HepG2 (cell line): ENCODE measurements at regions not wholly inside any gene's neighbourhood (a gene's known extent, or its start where the extent isn't known, plus 50 kb on each side); places are given as distances from the start of the nearest gene placed in this dataset.

Experiments used
- ATAC-seq: fragments of 200-7000 bp; cut with Tn5 transposase; 3 replicates; pipeline ENCODE4 v1.9.1; 2020; ENCODE audit warnings: mild to moderate bottlenecking, moderate library complexity
- BruUV-seq: library from RNA; stranded (reverse); fragments of 400-500 nt; replicated peaks from 2 replicates; lab custom pipeline; 2021; lab: Mats Ljungman, UMichigan
- CTCF ChIA-PET: fragments of 300-600 bp; formaldehyde crosslinking; extraction: SDS; loops from one replicate; lab custom pipeline; 2021; ENCODE audit warnings: low total read pairs, inconsistent platforms, low intra/inter-chr PET ratio; lab: Yijun Ruan, JAX
- POLR2A ChIA-PET: fragments of 350-600 bp; sonication (Branson Sonifier 250); formaldehyde crosslinking; loops from one replicate; lab custom pipeline; 2020; ENCODE audit warnings: antibody characterized with exemption, inconsistent platforms; lab: Yijun Ruan, JAX
- DNase-seq: peaks from one replicate; pipeline ENCODE4 v3.0.0-alpha.2; 2015; ENCODE audit warnings: low spot score
- FAIRE-seq: peaks from 3 replicates; lab custom pipeline; 2011; peaks lifted over from hg19 to GRCh38; lab: Jason Lieb, UNC
- H2AFZ ChIP-seq: one replicate; pipeline ENCODE4 v1.6.1; 2011; ENCODE audit warnings: low read length, inconsistent platforms
- H3K27ac ChIP-seq: fragments of 300-600 bp; 3 replicates; pipeline ENCODE4 v1.8.0; 2011; ENCODE audit warnings: mixed run types, mild to moderate bottlenecking, mixed read lengths, low read length, inconsistent platforms; ENCODE audit not compliant: insufficient read depth; ENCODE audit errors: extremely low read length
- H3K27me3 ChIP-seq, 2 experiments: fragments of 200-600 bp in 1 of 2; 2 replicates in 1 of 2; 3 replicates in 1 of 2; pipeline versions ENCODE4 v1.6.0 to v1.8.0; 2011; ENCODE audit warnings: low read length in 2 of 2, mild to moderate bottlenecking in 2 of 2, moderate library complexity in 2 of 2, inconsistent platforms in 1 of 2; ENCODE audit not compliant: insufficient read depth in 2 of 2, control insufficient read depth in 1 of 2
- H3K36me3 ChIP-seq, 2 experiments: fragments of 200-600 bp in 1 of 2; replicated peaks in 1 of 2; 2 replicates in 1 of 2; 3 replicates in 1 of 2; pipeline versions ENCODE4 v1.5.1 to v1.8.0; 2011; ENCODE audit warnings: low read length in 2 of 2, inconsistent platforms in 1 of 2; ENCODE audit not compliant: insufficient read depth in 2 of 2, control insufficient read depth in 1 of 2
- H3K4me1 ChIP-seq: 2 replicates; pipeline ENCODE4 v1.5.1; 2012; ENCODE audit warnings: low read length, inconsistent platforms; ENCODE audit not compliant: insufficient read depth
- H3K4me2 ChIP-seq: 2 replicates; pipeline ENCODE4 v1.6.0; 2011; ENCODE audit warnings: low read depth, low read length, inconsistent platforms
- H3K4me3 ChIP-seq, 3 experiments: fragments of 200-600 bp in 1 of 3; sonication (generic), shearing (Covaris generic) in 1 of 3; replicated peaks in 1 of 3; 2 replicates each; pipeline ENCODE4 v1.5.1; 2011 to 2016; ENCODE audit warnings: low read length in 3 of 3, inconsistent platforms in 2 of 3, low read depth in 2 of 3, mild to moderate bottlenecking in 2 of 3, control low read depth in 1 of 3, mixed read lengths in 1 of 3; ENCODE audit not compliant: insufficient read depth in 1 of 3
- H3K79me2 ChIP-seq: one replicate; pipeline ENCODE4 v1.6.1; 2011; ENCODE audit warnings: low read length, inconsistent platforms; ENCODE audit not compliant: insufficient read depth
- H3K9ac ChIP-seq: 2 replicates; pipeline ENCODE4 v1.6.0; 2011; ENCODE audit warnings: mild to moderate bottlenecking, low read depth, low read length, inconsistent platforms; ENCODE audit not compliant: insufficient read depth
- H3K9me3 ChIP-seq: 2 replicates; pipeline ENCODE4 v1.5.1; 2012; ENCODE audit warnings: mild to moderate bottlenecking, low read length
- H4K20me1 ChIP-seq: 2 replicates; pipeline ENCODE4 v1.6.0; 2011; ENCODE audit warnings: inconsistent platforms, mild to moderate bottlenecking, low read length, moderate library complexity; ENCODE audit not compliant: insufficient read depth
- GTF3A ChIP-seq: sonication (generic); formaldehyde crosslinking; conservative IDR thresholded peaks from 2 replicates; pipeline ENCODE4 v1.4.0; 2020; ENCODE audit warnings: mild to moderate bottlenecking, missing genetic modification reagents
- JDP2 ChIP-seq: sonication (generic); formaldehyde crosslinking; IDR thresholded peaks from 2 replicates; pipeline ENCODE4 v1.8.1; 2022; ENCODE audit warnings: missing genetic modification reagents, borderline replicate concordance
- SNAPC2 ChIP-seq: sonication (generic); formaldehyde crosslinking; IDR thresholded peaks from 2 replicates; pipeline ENCODE4 v1.8.1; 2022; ENCODE audit warnings: mild to moderate bottlenecking, missing genetic modification reagents
- ZKSCAN8 ChIP-seq: IDR thresholded peaks from 2 replicates; pipeline ENCODE4 v1.6.1; 2016; ENCODE audit warnings: borderline replicate concordance, missing genetic modification reagents, missing compliant biosample characterization
- ZNF20 ChIP-seq: sonication (generic); formaldehyde crosslinking; IDR thresholded peaks from 2 replicates; pipeline ENCODE4 v1.4.0; 2020; ENCODE audit warnings: mild to moderate bottlenecking, moderate library complexity, missing genetic modification reagents
- ZNF207 ChIP-seq: fragments of 450-650 bp; IDR thresholded peaks from 2 replicates; pipeline ENCODE4 v1.6.1; 2016; ENCODE audit warnings: antibody characterized with exemption, borderline replicate concordance
- ZNF224 ChIP-seq: sonication (generic); formaldehyde crosslinking; IDR thresholded peaks from 2 replicates; pipeline ENCODE4 v1.5.0; 2020; ENCODE audit warnings: mild to moderate bottlenecking, missing genetic modification reagents
- ZNF382 ChIP-seq: sonication (generic); formaldehyde crosslinking; IDR thresholded peaks from 2 replicates; pipeline ENCODE4 v1.5.0; 2020; ENCODE audit warnings: missing genetic modification reagents, mild to moderate bottlenecking, borderline replicate concordance
- ZNF7 ChIP-seq: IDR thresholded peaks from 2 replicates; pipeline ENCODE4 v1.6.1; 2016; ENCODE audit warnings: missing biosample characterization, missing genetic modification reagents
- WGBS: methylation state at CpG from one replicate; pipeline ENCODE4 v1.1.6; 2017; ENCODE audit warnings: low lambda C conversion rate; 5-methylcytosine and 5-hydroxymethylcytosine counted together
- in situ Hi-C: cut with HindIII; loops from 2 replicates; pipeline ENCODE4 v1.10.0; 2017; ENCODE audit warnings: low pct_unique_long_range_greater_than_20kb; ENCODE audit not compliant: extremely low pct_ligation_motif_present
- intact Hi-C: fragments of 100-400 bp; cut with micrococcal nuclease; formaldehyde crosslinking; loops from one replicate; pipeline ENCODE4 v1.10.0; 2022; ENCODE audit not compliant: unreplicated experiment
- TF ChIP-seq, protein P1 (sequence below): sonication (generic); formaldehyde crosslinking; IDR thresholded peaks from 2 replicates; pipeline ENCODE4 v1.5.1; 2020; ENCODE audit warnings: mild to moderate bottlenecking, missing genetic modification reagents, moderate library complexity
- TF ChIP-seq, protein P2 (sequence below): IDR thresholded peaks from 2 replicates; pipeline ENCODE4 v1.6.1; 2018; ENCODE audit warnings: missing genetic modification reagents

DNA sequence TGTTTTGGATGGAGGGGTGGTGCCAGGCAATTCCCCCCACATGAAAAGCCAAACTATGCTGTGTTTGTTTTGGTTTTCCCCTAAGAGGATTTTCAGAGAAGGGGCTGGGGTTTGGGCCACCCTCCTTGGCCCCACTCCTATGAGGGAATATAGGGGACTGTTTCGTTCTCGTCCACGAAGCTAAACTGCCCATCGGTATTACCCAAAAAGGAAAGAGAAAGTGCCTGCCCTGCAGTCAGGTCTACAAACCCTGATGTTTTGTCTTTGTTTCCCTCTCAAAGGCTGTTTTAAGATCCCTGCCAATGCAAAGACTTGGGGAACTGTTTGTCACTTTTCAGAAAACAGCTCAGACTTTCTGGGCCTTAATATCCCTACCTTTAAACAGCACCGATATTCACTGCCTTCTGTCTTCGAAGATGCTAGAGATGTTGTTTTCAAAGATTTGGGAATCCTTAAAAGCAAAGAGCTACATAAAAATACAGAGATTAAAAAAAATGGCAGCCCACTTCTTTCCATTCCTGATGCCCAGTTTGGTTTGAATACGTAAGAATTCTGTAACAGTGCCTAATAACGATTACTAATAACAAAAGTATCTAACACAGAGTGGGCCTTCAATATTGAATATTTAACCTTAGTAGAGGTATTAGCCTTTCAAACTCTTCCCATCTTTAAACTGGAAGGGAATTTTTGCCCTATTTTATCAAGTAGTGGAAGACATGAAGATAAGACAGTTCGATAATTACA, 518.4 kb downstream of the MED13L start:
- FAIRE-seq, result no peak
- ATAC-seq, result no peak
- Histone ChIP-seq H3K9me3 (no peaks in the 10 kb centered on the region), H3K27ac (no peak overlapping the region), H3K79me2 (no peaks in the 10 kb centered on the region), H3K4me3 (no peak overlapping the region), H4K20me1 (no peaks in the 10 kb centered on the region), H3K36me3 (no peaks in the 10 kb centered on the region), H3K27me3 (peaks cover 0 to 16% of the 10 kb centered on the region in 2 experiments; a peak in 4 of 5 replicates), H3K4me1 (peaks cover 16% of the 10 kb centered on the region), H3K9ac (no peak overlapping the region), H3K4me2 (no peak overlapping the region), H2AFZ (no peak overlapping the region)
- in situ Hi-C loops, result loop anchor here (10.0 kb wide), 1 partner anchor 1134 kb away; no protein-coding TSS in a partner anchor
- no TSS peak for BruUV-seq
- ChIA-PET CTCF (no interaction called here), POLR2A (no interaction called here)
- 47% methylated on average over 9 of the region's 9 CpGs for WGBS
- DNase-seq, result no peak
- intact Hi-C loops, result no loop called here
- TF ChIP-seq, protein P1, sequence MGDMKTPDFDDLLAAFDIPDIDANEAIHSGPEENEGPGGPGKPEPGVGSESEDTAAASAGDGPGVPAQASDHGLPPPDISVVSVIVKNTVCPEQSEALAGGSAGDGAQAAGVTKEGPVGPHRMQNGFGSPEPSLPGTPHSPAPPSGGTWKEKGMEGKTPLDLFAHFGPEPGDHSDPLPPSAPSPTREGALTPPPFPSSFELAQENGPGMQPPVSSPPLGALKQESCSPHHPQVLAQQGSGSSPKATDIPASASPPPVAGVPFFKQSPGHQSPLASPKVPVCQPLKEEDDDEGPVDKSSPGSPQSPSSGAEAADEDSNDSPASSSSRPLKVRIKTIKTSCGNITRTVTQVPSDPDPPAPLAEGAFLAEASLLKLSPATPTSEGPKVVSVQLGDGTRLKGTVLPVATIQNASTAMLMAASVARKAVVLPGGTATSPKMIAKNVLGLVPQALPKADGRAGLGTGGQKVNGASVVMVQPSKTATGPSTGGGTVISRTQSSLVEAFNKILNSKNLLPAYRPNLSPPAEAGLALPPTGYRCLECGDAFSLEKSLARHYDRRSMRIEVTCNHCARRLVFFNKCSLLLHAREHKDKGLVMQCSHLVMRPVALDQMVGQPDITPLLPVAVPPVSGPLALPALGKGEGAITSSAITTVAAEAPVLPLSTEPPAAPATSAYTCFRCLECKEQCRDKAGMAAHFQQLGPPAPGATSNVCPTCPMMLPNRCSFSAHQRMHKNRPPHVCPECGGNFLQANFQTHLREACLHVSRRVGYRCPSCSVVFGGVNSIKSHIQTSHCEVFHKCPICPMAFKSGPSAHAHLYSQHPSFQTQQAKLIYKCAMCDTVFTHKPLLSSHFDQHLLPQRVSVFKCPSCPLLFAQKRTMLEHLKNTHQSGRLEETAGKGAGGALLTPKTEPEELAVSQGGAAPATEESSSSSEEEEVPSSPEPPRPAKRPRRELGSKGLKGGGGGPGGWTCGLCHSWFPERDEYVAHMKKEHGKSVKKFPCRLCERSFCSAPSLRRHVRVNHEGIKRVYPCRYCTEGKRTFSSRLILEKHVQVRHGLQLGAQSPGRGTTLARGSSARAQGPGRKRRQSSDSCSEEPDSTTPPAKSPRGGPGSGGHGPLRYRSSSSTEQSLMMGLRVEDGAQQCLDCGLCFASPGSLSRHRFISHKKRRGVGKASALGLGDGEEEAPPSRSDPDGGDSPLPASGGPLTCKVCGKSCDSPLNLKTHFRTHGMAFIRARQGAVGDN (CRISPR knock-in tag), result no peak
- TF ChIP-seq ZKSCAN8 (CRISPR knock-in tag) (no peak), ZNF7 (CRISPR knock-in tag) (no peak), SNAPC2 (no peak), ZNF382 (CRISPR knock-in tag) (no peak), ZNF224 (CRISPR knock-in tag) (no peak), ZNF20 (CRISPR knock-in tag) (no peak), ZNF207 (no peak), GTF3A (no peak), JDP2 (CRISPR knock-in tag) (no peak)
- TF ChIP-seq, protein P2, sequence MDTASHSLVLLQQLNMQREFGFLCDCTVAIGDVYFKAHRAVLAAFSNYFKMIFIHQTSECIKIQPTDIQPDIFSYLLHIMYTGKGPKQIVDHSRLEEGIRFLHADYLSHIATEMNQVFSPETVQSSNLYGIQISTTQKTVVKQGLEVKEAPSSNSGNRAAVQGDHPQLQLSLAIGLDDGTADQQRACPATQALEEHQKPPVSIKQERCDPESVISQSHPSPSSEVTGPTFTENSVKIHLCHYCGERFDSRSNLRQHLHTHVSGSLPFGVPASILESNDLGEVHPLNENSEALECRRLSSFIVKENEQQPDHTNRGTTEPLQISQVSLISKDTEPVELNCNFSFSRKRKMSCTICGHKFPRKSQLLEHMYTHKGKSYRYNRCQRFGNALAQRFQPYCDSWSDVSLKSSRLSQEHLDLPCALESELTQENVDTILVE, result no peak
